WTC11 (cell line): ENCODE measurements at regions not wholly inside any gene's neighbourhood (a gene's known extent, or its start where the extent isn't known, plus 50 kb on each side); places are given as distances from the start of the nearest gene placed in this dataset.

Experiments used
- ESRRA ChIP-seq: sonication (generic); formaldehyde crosslinking; IDR thresholded peaks from 2 replicates; pipeline ENCODE4 v1.8.1; 2022; ENCODE audit warnings: mild to moderate bottlenecking, missing genetic modification reagents, borderline replicate concordance
- FOXK1 ChIP-seq: sonication (generic); formaldehyde crosslinking; IDR thresholded peaks from 2 replicates; pipeline ENCODE4 v1.8.0; 2022; ENCODE audit warnings: mild to moderate bottlenecking, moderate library complexity, missing genetic modification reagents
- JUN ChIP-seq: sonication (generic); formaldehyde crosslinking; IDR thresholded peaks from 2 replicates; pipeline ENCODE4 v1.8.0; 2023; ENCODE audit warnings: mild to moderate bottlenecking, missing genetic modification reagents
- NR1H2 ChIP-seq: sonication (generic); formaldehyde crosslinking; IDR thresholded peaks from 2 replicates; pipeline ENCODE4 v1.9.0; 2021; ENCODE audit warnings: mild to moderate bottlenecking, moderate library complexity, missing genetic modification reagents
- SMAD3 ChIP-seq: sonication (generic); formaldehyde crosslinking; IDR thresholded peaks from 2 replicates; pipeline ENCODE4 v1.8.0; 2022; ENCODE audit warnings: missing genetic modification reagents, mild to moderate bottlenecking, borderline replicate concordance
- SP1 ChIP-seq: sonication (generic); formaldehyde crosslinking; conservative IDR thresholded peaks from 2 replicates; pipeline ENCODE4 v1.8.1; 2022; ENCODE audit warnings: missing genetic modification reagents
- TF ChIP-seq, protein P1 (sequence below): fragments of 200-600 bp; IDR thresholded peaks from 2 replicates; pipeline ENCODE4 v1.8.0; 2022; ENCODE audit warnings: antibody characterized with exemption
- TF ChIP-seq, protein P2 (sequence below): sonication (generic); formaldehyde crosslinking; IDR thresholded peaks from 2 replicates; pipeline ENCODE4 v1.8.0; 2022; ENCODE audit warnings: mild to moderate bottlenecking, missing genetic modification reagents
- TF ChIP-seq, protein P3 (sequence below): sonication (generic); formaldehyde crosslinking; IDR thresholded peaks from 2 replicates; pipeline ENCODE4 v1.8.1; 2022; ENCODE audit warnings: mild to moderate bottlenecking, missing genetic modification reagents, moderate library complexity, borderline replicate concordance

DNA sequence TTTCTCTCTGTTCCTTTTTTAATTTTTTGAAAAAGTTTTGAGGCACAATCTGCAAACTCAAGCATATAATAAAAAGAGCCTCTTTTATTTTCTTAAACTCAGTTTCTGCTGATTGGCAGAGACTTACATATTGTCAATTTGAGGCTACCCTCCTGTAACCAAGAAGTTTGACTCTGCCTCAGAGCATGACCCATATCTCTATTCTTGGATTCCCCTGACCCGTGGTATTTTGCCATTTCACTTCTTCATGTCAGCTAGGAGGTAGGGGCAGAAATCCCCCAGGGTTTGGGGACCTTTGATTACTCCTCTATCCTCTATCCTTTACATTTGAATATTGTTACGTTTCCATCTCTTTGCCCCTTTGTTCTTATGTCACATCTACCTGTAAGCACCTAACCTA lies 479.1 kb upstream of the ALCAM start:
- TF ChIP-seq, protein P1, sequence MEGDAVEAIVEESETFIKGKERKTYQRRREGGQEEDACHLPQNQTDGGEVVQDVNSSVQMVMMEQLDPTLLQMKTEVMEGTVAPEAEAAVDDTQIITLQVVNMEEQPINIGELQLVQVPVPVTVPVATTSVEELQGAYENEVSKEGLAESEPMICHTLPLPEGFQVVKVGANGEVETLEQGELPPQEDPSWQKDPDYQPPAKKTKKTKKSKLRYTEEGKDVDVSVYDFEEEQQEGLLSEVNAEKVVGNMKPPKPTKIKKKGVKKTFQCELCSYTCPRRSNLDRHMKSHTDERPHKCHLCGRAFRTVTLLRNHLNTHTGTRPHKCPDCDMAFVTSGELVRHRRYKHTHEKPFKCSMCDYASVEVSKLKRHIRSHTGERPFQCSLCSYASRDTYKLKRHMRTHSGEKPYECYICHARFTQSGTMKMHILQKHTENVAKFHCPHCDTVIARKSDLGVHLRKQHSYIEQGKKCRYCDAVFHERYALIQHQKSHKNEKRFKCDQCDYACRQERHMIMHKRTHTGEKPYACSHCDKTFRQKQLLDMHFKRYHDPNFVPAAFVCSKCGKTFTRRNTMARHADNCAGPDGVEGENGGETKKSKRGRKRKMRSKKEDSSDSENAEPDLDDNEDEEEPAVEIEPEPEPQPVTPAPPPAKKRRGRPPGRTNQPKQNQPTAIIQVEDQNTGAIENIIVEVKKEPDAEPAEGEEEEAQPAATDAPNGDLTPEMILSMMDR, result no peak
- TF ChIP-seq, protein P2, sequence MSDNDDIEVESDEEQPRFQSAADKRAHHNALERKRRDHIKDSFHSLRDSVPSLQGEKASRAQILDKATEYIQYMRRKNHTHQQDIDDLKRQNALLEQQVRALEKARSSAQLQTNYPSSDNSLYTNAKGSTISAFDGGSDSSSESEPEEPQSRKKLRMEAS (CRISPR knock-in tag), result no peak
- no peak for TF ChIP-seq FOXK1
- TF ChIP-seq ESRRA (CRISPR knock-in tag), result no peak
- TF ChIP-seq, protein P3, sequence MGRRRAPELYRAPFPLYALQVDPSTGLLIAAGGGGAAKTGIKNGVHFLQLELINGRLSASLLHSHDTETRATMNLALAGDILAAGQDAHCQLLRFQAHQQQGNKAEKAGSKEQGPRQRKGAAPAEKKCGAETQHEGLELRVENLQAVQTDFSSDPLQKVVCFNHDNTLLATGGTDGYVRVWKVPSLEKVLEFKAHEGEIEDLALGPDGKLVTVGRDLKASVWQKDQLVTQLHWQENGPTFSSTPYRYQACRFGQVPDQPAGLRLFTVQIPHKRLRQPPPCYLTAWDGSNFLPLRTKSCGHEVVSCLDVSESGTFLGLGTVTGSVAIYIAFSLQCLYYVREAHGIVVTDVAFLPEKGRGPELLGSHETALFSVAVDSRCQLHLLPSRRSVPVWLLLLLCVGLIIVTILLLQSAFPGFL (CRISPR knock-in tag), result no peak
- TF ChIP-seq NR1H2 (CRISPR knock-in tag), result no peak
- TF ChIP-seq JUN (CRISPR knock-in tag), result no peak
- no peak for TF ChIP-seq SP1 (CRISPR knock-in tag)
- TF ChIP-seq SMAD3, result no peak
